ENCODE measurements at regions not wholly inside any gene's neighbourhood (a gene's known extent, or its start where the extent isn't known, plus 50 kb on each side); places are given as distances from the start of the nearest gene placed in this dataset.

DNA sequence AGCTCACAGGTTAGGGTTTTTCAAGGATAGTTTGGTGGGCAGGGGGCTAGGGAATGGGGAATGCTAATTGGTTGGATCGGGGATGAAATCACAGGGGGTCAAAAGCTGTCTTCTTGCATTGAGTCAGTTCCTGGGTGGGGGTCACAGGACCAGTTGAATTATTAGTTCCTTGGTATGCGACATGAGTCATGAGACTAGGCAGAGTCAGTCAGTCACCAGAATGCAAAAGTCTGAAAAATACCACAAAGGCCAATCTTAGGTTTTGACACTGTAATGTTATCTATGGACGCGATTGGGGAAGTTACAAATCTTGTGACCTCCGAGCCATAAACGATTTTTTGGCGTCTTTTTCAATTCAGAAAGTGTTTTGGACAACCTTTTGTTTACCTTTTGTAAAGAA is 101.2 kb downstream of the ZNF519 start:
- no peak for DNase-seq
- H3K27ac ChIP-seq (ENCODE audit: low read depth in 1 of 2, low read length in 2 of 2): no peak overlapping the region
- ATAC-seq (ENCODE audit: low FRiP score): no peak
- no peaks in the 10 kb centered on the region for H3K27me3 ChIP-seq (ENCODE audit: control insufficient read depth in 1 of 2, insufficient read depth in 2 of 2, low read length in 1 of 2)
- H3K4me1 ChIP-seq (ENCODE audit: control insufficient read depth in 1 of 2, insufficient read depth in 2 of 2, low read length in 2 of 2): no peaks in the 10 kb centered on the region
- intact Hi-C loops (cut with DNase I): no loop called here
- 70 to 82% methylated on average over 7 of the region's 7 CpGs for WGBS, 2 donors
- H3K9me3 ChIP-seq (ENCODE audit: control insufficient read depth, low read length): no peaks in the 10 kb centered on the region
- no peak overlapping the region for H3K4me3 ChIP-seq (ENCODE audit: low read length in 2 of 2)
- no peaks in the 10 kb centered on the region for H3K36me3 ChIP-seq (ENCODE audit: control insufficient read depth in 1 of 2, insufficient read depth in 2 of 2, low read length in 1 of 2)

DNA sequence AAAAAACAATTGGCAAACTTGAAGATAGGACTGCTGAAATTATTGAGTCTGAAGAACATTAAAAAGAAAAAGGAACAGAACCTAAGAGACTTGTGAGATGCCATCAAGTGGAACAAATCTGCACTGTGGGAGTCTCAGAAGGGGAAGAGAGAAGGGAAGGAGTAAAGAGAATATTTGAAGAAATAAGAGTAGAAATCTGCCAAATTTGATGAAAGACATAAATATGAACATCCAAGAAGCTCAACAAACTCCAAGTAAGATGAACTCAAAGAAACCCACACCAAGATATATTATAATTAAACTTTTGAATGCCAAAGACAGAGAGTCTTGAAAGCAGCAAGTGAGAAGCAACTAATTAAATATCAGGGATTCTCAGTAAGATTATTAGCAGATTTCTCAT is 102.7 kb downstream of the ZNF519 start:
- Histone ChIP-seq H3K9me3 (ENCODE audit: control insufficient read depth, low read length) (no peaks in the 10 kb centered on the region), H3K27me3 (ENCODE audit: control insufficient read depth in 1 of 2, insufficient read depth in 2 of 2, low read length in 1 of 2) (no peaks in the 10 kb centered on the region), H3K27ac (ENCODE audit: low read depth in 1 of 2, low read length in 2 of 2) (no peak overlapping the region), H3K4me3 (ENCODE audit: low read length in 2 of 2) (no peak overlapping the region), H3K4me1 (ENCODE audit: control insufficient read depth in 1 of 2, insufficient read depth in 2 of 2, low read length in 2 of 2) (no peaks in the 10 kb centered on the region), H3K36me3 (ENCODE audit: control insufficient read depth in 1 of 2, insufficient read depth in 2 of 2, low read length in 1 of 2) (no peaks in the 10 kb centered on the region)
- DNase-seq: no peak
- intact Hi-C loops (cut with DNase I): no loop called here
- ATAC-seq (ENCODE audit: low FRiP score): no peak

DNA sequence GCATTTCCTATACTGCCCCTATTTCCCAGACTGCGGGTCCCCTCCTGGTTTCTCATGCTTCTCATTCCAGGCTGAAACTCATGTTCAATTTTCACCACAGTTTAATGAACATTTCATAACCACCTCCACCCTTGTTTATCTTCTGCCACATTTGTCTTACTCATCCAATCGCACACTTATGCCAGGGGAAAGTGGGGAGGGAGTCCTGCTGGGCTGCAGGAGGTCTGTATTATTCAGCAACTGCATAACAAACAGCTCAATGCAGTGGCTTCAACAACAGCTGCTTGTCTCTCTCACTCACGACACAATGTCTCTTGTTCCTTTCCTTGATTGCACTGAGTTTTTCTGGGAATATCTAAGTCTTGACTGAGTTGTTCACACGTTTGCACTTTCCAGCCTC is 106.0 kb downstream of the ZNF519 start:
- no peak for ATAC-seq (ENCODE audit: low FRiP score)
- H3K4me3 ChIP-seq (ENCODE audit: low read length in 2 of 2): no peak overlapping the region
- no peak for DNase-seq
- no peaks in the 10 kb centered on the region for H3K36me3 ChIP-seq (ENCODE audit: control insufficient read depth in 1 of 2, insufficient read depth in 2 of 2, low read length in 1 of 2)
- no peaks in the 10 kb centered on the region for H3K4me1 ChIP-seq (ENCODE audit: control insufficient read depth in 1 of 2, insufficient read depth in 2 of 2, low read length in 2 of 2)
- WGBS, 2 donors: 33 to 43% methylated on average over 4 of the region's 4 CpGs
- no peak overlapping the region for H3K27ac ChIP-seq (ENCODE audit: low read depth in 1 of 2, low read length in 2 of 2)
- no peaks in the 10 kb centered on the region for H3K27me3 ChIP-seq (ENCODE audit: control insufficient read depth in 1 of 2, insufficient read depth in 2 of 2, low read length in 1 of 2)
- H3K9me3 ChIP-seq (ENCODE audit: control insufficient read depth, low read length): no peaks in the 10 kb centered on the region
- intact Hi-C loops (cut with DNase I): no loop called here

- intact Hi-C loops (cut with DNase I): no loop called here
- 31 to 37% methylated on average over 1 of the region's 1 CpG for WGBS, 2 donors
- H3K36me3 ChIP-seq (ENCODE audit: control insufficient read depth in 1 of 2, insufficient read depth in 2 of 2, low read length in 1 of 2): no peaks in the 10 kb centered on the region
- H3K27ac ChIP-seq (ENCODE audit: low read depth in 1 of 2, low read length in 2 of 2): no peak overlapping the region
- ATAC-seq (ENCODE audit: low FRiP score) (no peak), DNase-seq (no peak)
- H3K9me3 ChIP-seq (ENCODE audit: control insufficient read depth, low read length): no peaks in the 10 kb centered on the region
- H3K4me3 ChIP-seq (ENCODE audit: low read length in 2 of 2): no peak overlapping the region
- H3K4me1 ChIP-seq (ENCODE audit: control insufficient read depth in 1 of 2, insufficient read depth in 2 of 2, low read length in 2 of 2): no peaks in the 10 kb centered on the region
- no peaks in the 10 kb centered on the region for H3K27me3 ChIP-seq (ENCODE audit: control insufficient read depth in 1 of 2, insufficient read depth in 2 of 2, low read length in 1 of 2)
Measured at GRCh38 chr18:14025306-14025940, 106.8 kb downstream of the ZNF519 start.

GRCh38 chr18:14015416-14015815 is 100.1 kb upstream of the MC2R start:
- Histone ChIP-seq H3K9me3 (ENCODE audit: control insufficient read depth, low read length) (peaks cover 2% of the 10 kb centered on the region), H3K4me3 (ENCODE audit: low read length in 2 of 2) (no peak overlapping the region), H3K27ac (ENCODE audit: low read depth in 1 of 2, low read length in 2 of 2) (no peak overlapping the region), H3K27me3 (ENCODE audit: control insufficient read depth in 1 of 2, insufficient read depth in 2 of 2, low read length in 1 of 2) (peaks cover 0 to 2% of the 10 kb centered on the region in 2 donors), H3K4me1 (ENCODE audit: control insufficient read depth in 1 of 2, insufficient read depth in 2 of 2, low read length in 2 of 2) (no peaks in the 10 kb centered on the region), H3K36me3 (ENCODE audit: control insufficient read depth in 1 of 2, insufficient read depth in 2 of 2, low read length in 1 of 2) (no peaks in the 10 kb centered on the region)
- intact Hi-C loops (cut with DNase I): no loop called here
- ATAC-seq (ENCODE audit: low FRiP score) (no peak), DNase-seq (no peak)
- 19 to 21% methylated on average over 1 of the region's 1 CpG for WGBS, 2 donors

GRCh38 chr18:14014456-14014855 is 99.1 kb upstream of the MC2R start:
- H3K27me3 ChIP-seq (ENCODE audit: control insufficient read depth in 1 of 2, insufficient read depth in 2 of 2, low read length in 1 of 2): peaks cover 0 to 2% of the 10 kb centered on the region in 2 donors
- 65 to 75% methylated on average over 1 of the region's 1 CpG for WGBS, 2 donors
- ATAC-seq (ENCODE audit: low FRiP score) (no peak), DNase-seq (no peak)
- no peak overlapping the region for H3K27ac ChIP-seq (ENCODE audit: low read depth in 1 of 2, low read length in 2 of 2)
- H3K4me1 ChIP-seq (ENCODE audit: control insufficient read depth in 1 of 2, insufficient read depth in 2 of 2, low read length in 2 of 2): no peaks in the 10 kb centered on the region
- no peak overlapping the region for H3K4me3 ChIP-seq (ENCODE audit: low read length in 2 of 2)
- H3K9me3 ChIP-seq (ENCODE audit: control insufficient read depth, low read length): peaks cover 2% of the 10 kb centered on the region
- H3K36me3 ChIP-seq (ENCODE audit: control insufficient read depth in 1 of 2, insufficient read depth in 2 of 2, low read length in 1 of 2): no peaks in the 10 kb centered on the region
- intact Hi-C loops (cut with DNase I): no loop called here

- no peak overlapping the region for H3K4me3 ChIP-seq (ENCODE audit: low read length in 2 of 2)
- H3K9me3 ChIP-seq (ENCODE audit: control insufficient read depth, low read length): peaks cover 9% of the 10 kb centered on the region
- H3K36me3 ChIP-seq (ENCODE audit: control insufficient read depth in 1 of 2, insufficient read depth in 2 of 2, low read length in 1 of 2): no peaks in the 10 kb centered on the region
- H3K27me3 ChIP-seq (ENCODE audit: control insufficient read depth in 1 of 2, insufficient read depth in 2 of 2, low read length in 1 of 2): no peaks in the 10 kb centered on the region
- WGBS, 2 donors: 68 to 72% methylated on average over 7 of the region's 7 CpGs
- H3K4me1 ChIP-seq (ENCODE audit: control insufficient read depth in 1 of 2, insufficient read depth in 2 of 2, low read length in 2 of 2): no peaks in the 10 kb centered on the region
- intact Hi-C loops (cut with DNase I): no loop called here
- ATAC-seq (ENCODE audit: low FRiP score) (no peak), DNase-seq (no peak)
- H3K27ac ChIP-seq (ENCODE audit: low read depth in 1 of 2, low read length in 2 of 2): no peak overlapping the region
Measured at GRCh38 chr18:14000884-14001283, 85.5 kb upstream of the MC2R start.

- no peaks in the 10 kb centered on the region for H3K4me1 ChIP-seq (ENCODE audit: control insufficient read depth in 1 of 2, insufficient read depth in 2 of 2, low read length in 2 of 2)
- peaks cover 9% of the 10 kb centered on the region for H3K9me3 ChIP-seq (ENCODE audit: control insufficient read depth, low read length)
- DNase-seq (no peak), ATAC-seq (ENCODE audit: low FRiP score) (no peak)
- no peak overlapping the region for H3K4me3 ChIP-seq (ENCODE audit: low read length in 2 of 2)
- 78 to 80% methylated on average over 5 of the region's 5 CpGs for WGBS, 2 donors
- H3K36me3 ChIP-seq (ENCODE audit: control insufficient read depth in 1 of 2, insufficient read depth in 2 of 2, low read length in 1 of 2): no peaks in the 10 kb centered on the region
- H3K27ac ChIP-seq (ENCODE audit: low read depth in 1 of 2, low read length in 2 of 2): no peak overlapping the region
- intact Hi-C loops (cut with DNase I): no loop called here
- H3K27me3 ChIP-seq (ENCODE audit: control insufficient read depth in 1 of 2, insufficient read depth in 2 of 2, low read length in 1 of 2): no peaks in the 10 kb centered on the region
Measured at GRCh38 chr18:13999231-13999630, 83.9 kb upstream of the MC2R start.

- intact Hi-C loops (cut with DNase I): no loop called here
- Histone ChIP-seq H3K36me3 (ENCODE audit: control insufficient read depth in 1 of 2, insufficient read depth in 2 of 2, low read length in 1 of 2) (no peaks in the 10 kb centered on the region), H3K4me1 (ENCODE audit: control insufficient read depth in 1 of 2, insufficient read depth in 2 of 2, low read length in 2 of 2) (no peaks in the 10 kb centered on the region), H3K9me3 (ENCODE audit: control insufficient read depth, low read length) (peaks cover 9% of the 10 kb centered on the region), H3K27me3 (ENCODE audit: control insufficient read depth in 1 of 2, insufficient read depth in 2 of 2, low read length in 1 of 2) (no peaks in the 10 kb centered on the region), H3K27ac (ENCODE audit: low read depth in 1 of 2, low read length in 2 of 2) (no peak overlapping the region), H3K4me3 (ENCODE audit: low read length in 2 of 2) (no peak overlapping the region)
- DNase-seq: no peak
- WGBS, 2 donors: 74% methylated on average over 9 of the region's 9 CpGs
- ATAC-seq (ENCODE audit: low FRiP score): peak; percentile 26
Measured at GRCh38 chr18:13998571-13998970, 83.2 kb upstream of the MC2R start.

Data from aorta (tissue), 5 donors.